Body of pancreas (tissue), 4 donors: ENCODE measurements at regions not wholly inside any gene's neighbourhood (a gene's known extent, or its start where the extent isn't known, plus 50 kb on each side); places are given as distances from the start of the nearest gene placed in this dataset.

Experiments
- POLR2A ChIP-seq, 3 donors: fragments of 450-650 bp; IDR thresholded peaks; one replicate each; pipeline ENCODE4 v1.6.1; 2016; ENCODE audit warnings: antibody characterized with exemption in 3 of 3, mild to moderate bottlenecking in 2 of 3
- TF ChIP-seq, protein P1 (sequence below), 7 experiments: fragments of 450-650 bp in 4 of 7; fragments of 200-600 bp in 3 of 7; sonication (generic) in 3 of 7; IDR thresholded peaks; one replicate each; pipeline ENCODE4 v1.5.1; 2016 to 2019; ENCODE audit warnings: antibody characterized with exemption in 7 of 7

DNA sequence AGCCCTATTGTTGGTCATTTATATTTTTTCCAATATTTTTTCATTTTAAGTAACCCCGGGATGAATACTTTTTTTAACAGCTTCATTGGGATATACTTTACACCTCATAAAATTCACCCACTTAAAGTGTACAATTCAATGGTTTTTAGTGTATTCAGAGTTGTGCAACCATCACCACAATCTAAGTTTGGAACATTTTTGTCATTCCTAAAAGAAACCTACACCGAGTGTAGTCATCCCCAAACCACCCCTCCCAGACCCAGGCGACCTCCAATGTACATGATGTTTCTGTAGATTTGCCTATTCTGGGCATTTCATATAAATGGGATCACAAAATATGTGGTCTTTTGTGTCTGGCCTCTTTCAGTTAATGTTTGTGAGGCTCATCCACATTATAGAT is 118.3 kb upstream of the FRMD4B start:
- TF ChIP-seq, protein P1, sequence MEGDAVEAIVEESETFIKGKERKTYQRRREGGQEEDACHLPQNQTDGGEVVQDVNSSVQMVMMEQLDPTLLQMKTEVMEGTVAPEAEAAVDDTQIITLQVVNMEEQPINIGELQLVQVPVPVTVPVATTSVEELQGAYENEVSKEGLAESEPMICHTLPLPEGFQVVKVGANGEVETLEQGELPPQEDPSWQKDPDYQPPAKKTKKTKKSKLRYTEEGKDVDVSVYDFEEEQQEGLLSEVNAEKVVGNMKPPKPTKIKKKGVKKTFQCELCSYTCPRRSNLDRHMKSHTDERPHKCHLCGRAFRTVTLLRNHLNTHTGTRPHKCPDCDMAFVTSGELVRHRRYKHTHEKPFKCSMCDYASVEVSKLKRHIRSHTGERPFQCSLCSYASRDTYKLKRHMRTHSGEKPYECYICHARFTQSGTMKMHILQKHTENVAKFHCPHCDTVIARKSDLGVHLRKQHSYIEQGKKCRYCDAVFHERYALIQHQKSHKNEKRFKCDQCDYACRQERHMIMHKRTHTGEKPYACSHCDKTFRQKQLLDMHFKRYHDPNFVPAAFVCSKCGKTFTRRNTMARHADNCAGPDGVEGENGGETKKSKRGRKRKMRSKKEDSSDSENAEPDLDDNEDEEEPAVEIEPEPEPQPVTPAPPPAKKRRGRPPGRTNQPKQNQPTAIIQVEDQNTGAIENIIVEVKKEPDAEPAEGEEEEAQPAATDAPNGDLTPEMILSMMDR (IDR thresholded peaks at IDR 0.05) = no peak
- TF ChIP-seq POLR2A (IDR thresholded peaks at IDR 0.05) = no peak
